Thyroid gland (tissue), 4 donors: ENCODE measurements at regions not wholly inside any gene's neighbourhood (a gene's known extent, or its start where the extent isn't known, plus 50 kb on each side); places are given as distances from the start of the nearest gene placed in this dataset.

Experiments
- CTCF ChIP-seq, 6 experiments: fragments of 200-600 bp in 3 of 6; fragments of 450-650 bp in 3 of 6; sonication (generic) in 3 of 6; IDR thresholded peaks; one replicate each; pipeline ENCODE4 v1.5.1; 2016 to 2019; ENCODE audit warnings: antibody characterized with exemption in 6 of 6, mild to moderate bottlenecking in 2 of 6, inconsistent platforms in 1 of 6, moderate library complexity in 1 of 6
- POLR2A ChIP-seq, 2 donors: fragments of 450-650 bp; IDR thresholded peaks; one replicate each; pipeline ENCODE4 v1.6.1; 2017; ENCODE audit warnings: antibody characterized with exemption in 2 of 2, mild to moderate bottlenecking in 2 of 2, moderate library complexity in 1 of 2

- TF ChIP-seq CTCF (IDR thresholded peaks at IDR 0.05) (no peak), POLR2A (IDR thresholded peaks at IDR 0.05) (no peak)
Observed at GRCh38 chr17:70499067-70499786, 329.9 kb downstream of the KCNJ2 start.
